GM19438 (cell line): ENCODE measurements at regions not wholly inside any gene's neighbourhood (a gene's known extent, or its start where the extent isn't known, plus 50 kb on each side); places are given as distances from the start of the nearest gene placed in this dataset.
"Not testable (repeated sequence)": the region's sequence is repeated elsewhere in the genome, so short reads cannot be mapped to it uniquely, and the experiment has no call there.

ENCODE experiments used
- ATAC-seq: cut with Tn5 transposase; IDR thresholded peaks from one replicate; pipeline ENCODE4 v1.9.1; 2021; ENCODE audit warnings: low read depth; ENCODE audit not compliant: unreplicated experiment

- peak; percentile 77 for ATAC-seq
Observed at GRCh38 chr10:128178302-128178958, 52.2 kb upstream of the MKI67 start.

GRCh38 chr10:128180843-128181242 lies 54.6 kb upstream of the MKI67 start:
- no peak for ATAC-seq

GRCh38 chr10:128185627-128186026 lies 59.4 kb upstream of the MKI67 start:
- ATAC-seq = no peak

GRCh38 chr10:128186959-128187787 lies 61.0 kb upstream of the MKI67 start:
- no peak for ATAC-seq

- ATAC-seq = no peak
Observed at GRCh38 chr10:128187788-128188185, 61.6 kb upstream of the MKI67 start.

- ATAC-seq = no peak
Observed at GRCh38 chr10:128189176-128189575, 63.0 kb upstream of the MKI67 start.

- no peak for ATAC-seq
Observed at GRCh38 chr10:128191847-128192246, 65.6 kb upstream of the MKI67 start.

GRCh38 chr10:128201826-128202225 lies 75.6 kb upstream of the MKI67 start:
- not testable (repeated sequence) for ATAC-seq

GRCh38 chr10:128203028-128203427 lies 76.8 kb upstream of the MKI67 start:
- no peak for ATAC-seq

GRCh38 chr10:128205591-128205990 lies 79.4 kb upstream of the MKI67 start:
- ATAC-seq = not testable (repeated sequence)

GRCh38 chr10:128206676-128207075 lies 80.5 kb upstream of the MKI67 start:
- ATAC-seq = no peak

GRCh38 chr10:128209862-128210214 lies 83.6 kb upstream of the MKI67 start:
- ATAC-seq = no peak

- ATAC-seq = peak; percentile 49
Observed at GRCh38 chr10:128210215-128211063, 84.2 kb upstream of the MKI67 start.

GRCh38 chr10:128211064-128211504 lies 84.9 kb upstream of the MKI67 start:
- no peak for ATAC-seq

GRCh38 chr10:128211953-128212727 lies 85.9 kb upstream of the MKI67 start:
- ATAC-seq = peak; percentile 92

GRCh38 chr10:128213156-128213555 lies 86.9 kb upstream of the MKI67 start:
- ATAC-seq = no peak

GRCh38 chr10:128215733-128216132 lies 89.5 kb upstream of the MKI67 start:
- no peak for ATAC-seq

GRCh38 chr10:128217136-128217535 lies 90.9 kb upstream of the MKI67 start:
- no peak for ATAC-seq

- no peak for ATAC-seq
Observed at GRCh38 chr10:128218161-128218560, 91.9 kb upstream of the MKI67 start.

- no peak for ATAC-seq
Observed at GRCh38 chr10:128219295-128219694, 93.1 kb upstream of the MKI67 start.
